GM19452 (cell line): ENCODE measurements at regions not wholly inside any gene's neighbourhood (a gene's known extent, or its start where the extent isn't known, plus 50 kb on each side); places are given as distances from the start of the nearest gene placed in this dataset.
"Not testable (repeated sequence)": the region's sequence is repeated elsewhere in the genome, so short reads cannot be mapped to it uniquely, and the experiment has no call there.

Source experiments
- ATAC-seq: cut with Tn5 transposase; IDR thresholded peaks from one replicate; pipeline ENCODE4 v1.9.1; 2021; ENCODE audit not compliant: unreplicated experiment

DNA sequence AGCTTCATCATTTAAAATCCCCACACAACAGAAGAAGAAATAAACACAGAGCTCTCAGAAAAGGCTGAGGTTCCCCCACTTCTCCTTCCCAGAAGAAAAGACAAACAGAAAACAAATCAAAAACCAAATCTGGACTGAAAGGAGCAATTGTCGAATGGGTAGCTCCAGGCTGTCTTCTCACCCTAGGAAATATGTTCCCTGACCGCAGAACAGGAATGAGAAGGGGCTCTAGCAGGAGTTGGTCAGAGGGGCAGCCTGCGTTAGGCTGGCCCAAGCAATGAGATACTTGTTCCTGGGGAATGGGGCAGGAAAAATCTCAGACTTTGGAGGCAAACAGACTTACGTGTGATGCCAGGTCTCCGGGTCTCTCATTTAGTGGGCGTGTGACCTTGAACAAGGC is 562.6 kb upstream of the CADM1 start:
- ATAC-seq = no peak

DNA sequence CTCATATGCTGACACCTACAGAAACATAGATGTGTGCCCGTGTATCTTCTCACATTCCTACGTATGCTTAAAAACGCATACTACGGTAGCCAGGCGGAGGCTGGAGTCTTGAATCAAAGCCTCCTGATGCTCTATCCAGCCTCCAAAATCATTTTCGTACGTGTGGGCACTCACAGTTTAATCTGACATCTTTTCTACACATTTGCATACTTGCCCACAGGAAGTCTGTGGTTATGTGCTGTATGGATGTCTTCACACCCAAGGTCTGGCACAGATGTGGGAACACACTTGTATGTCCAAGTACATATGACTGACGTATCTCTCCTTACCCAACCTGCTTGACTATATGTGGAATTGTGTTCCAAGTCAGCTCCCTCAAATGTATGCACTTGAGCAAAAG is 561.8 kb upstream of the CADM1 start:
- peak; percentile 60 for ATAC-seq

DNA sequence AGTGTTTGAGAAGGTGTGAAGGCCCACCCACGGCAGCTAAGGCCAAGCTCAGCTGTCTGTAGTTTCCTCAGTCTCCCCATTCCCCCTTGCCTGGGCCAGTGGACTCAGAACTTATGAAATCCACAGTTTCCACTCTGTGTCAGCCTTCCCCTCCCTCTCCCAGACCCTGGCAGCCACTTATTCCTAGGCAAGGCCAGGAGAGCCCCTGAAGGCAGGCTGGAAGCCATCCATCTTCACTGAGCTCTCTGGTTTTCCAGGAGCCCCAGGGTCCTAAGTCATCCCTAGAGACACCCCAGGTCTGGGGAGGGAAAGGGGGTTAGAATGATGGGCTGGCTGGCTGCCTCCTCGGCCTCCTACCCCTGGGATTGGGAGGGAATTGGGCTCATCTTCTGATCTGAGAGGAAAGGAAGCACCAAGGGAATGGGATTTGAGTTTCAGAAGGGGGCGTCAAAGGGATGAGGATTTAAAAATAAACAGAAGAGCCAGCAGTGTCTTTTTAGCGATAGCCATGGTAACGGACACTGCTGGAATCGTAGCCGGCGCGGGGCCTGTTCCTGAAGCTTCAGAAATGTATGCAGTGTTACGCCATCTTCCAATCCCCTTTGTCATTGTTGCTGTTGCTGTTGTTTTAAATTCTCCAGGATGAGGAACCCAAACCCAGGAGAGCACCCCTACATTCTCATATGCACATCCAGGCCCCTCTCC is 561.1 kb upstream of the CADM1 start:
- no peak for ATAC-seq

GRCh38 chr11:116062490-116063171 is 558.4 kb upstream of the CADM1 start:
- no peak for ATAC-seq

DNA sequence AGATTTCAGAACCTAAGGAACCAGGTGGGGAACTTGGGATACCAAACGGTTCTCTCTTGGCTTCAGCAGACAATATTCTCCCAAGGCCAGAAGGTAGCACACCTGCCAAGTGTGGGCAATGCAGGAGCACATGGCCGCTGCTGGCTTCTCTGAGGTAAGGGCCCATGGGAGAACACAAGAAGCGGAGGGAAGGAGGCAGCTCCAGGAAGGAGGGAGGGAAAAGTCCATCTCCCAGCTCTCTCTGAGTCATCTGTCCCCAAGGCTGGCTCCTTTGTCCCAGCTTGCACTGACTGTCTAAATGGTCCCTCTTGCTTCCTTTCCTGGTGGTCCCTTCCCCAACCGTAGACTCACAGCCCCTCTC is 557.9 kb upstream of the CADM1 start:
- no peak for ATAC-seq

DNA sequence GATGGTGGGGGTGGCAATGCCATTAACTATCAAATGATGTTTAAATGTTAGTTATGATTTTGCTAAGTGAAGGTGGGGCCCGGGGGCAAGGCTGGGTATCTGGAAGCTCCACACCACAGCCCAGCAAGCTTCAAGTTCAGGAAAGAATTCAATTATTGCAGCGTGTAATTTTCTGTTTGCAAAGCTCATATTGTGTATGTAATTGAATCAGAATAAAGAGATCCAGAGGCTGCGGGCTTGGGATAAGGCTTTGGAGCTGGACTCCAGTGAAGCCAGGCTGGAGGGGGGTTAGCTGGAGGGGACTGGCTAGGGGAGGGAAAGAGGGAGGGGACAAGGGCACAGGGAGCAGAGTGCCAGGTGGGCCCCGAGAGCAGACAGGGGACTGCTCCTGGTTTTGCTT is 557.1 kb upstream of the CADM1 start:
- ATAC-seq = no peak

DNA sequence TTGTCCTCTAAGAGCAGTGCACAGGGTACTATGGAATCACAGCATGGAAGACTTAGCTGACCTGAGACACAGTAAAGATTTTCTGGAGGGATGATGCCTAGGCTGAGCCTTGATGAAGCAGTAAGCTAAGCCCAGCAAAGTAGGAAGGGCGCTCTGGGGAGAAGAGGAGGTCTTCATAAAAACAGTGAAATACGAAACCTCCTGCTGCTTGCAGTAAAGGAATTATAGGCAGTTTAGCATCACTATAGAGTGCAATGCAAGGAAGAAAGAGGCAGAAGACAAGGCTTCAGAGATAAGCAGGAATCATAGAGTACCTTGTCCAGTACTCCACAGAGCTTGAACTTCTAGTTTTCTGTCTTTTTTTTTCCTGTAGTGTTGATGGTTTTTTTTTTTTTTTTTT is 555.7 kb upstream of the CADM1 start:
- no peak for ATAC-seq

DNA sequence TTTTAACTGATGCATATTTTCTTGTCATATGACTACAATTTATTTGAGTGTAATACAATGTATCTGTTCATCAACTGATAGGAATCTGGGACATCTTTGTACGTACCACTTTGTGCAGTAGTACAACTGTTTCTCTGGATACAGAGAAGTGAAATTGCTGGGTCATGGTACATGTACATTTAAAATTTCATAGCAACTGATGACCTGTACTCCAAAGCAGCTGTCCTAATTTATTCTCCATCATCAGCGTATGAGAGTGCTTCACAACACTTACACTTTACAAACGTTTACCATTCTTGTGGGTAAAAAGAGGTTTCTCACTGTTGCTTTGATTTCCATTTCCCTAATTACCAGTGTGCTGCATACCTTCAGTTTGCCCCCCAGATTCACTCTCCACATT is 552.8 kb upstream of the CADM1 start:
- ATAC-seq = no peak

DNA sequence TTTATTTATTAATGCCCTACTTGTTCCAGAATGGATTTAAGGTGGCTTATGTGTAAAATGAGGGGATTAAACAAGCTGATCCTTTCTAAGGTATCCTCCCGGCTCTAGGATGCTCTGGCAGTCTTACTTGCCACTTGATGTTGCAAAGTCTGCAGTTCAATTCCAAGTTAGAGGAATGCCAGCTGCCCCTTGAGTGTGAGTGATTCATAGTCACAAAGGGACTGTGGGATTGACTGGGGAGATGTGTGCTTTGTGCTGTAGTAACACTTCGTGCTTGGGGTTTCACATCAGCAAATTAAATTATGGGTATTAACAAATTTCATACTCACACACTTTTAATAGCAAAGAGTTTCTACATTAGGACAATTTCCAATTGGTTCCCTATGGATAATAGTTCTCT is 550.8 kb upstream of the CADM1 start:
- no peak for ATAC-seq

GRCh38 chr11:116053548-116053919 is 549.3 kb upstream of the CADM1 start:
- ATAC-seq = no peak

- no peak for ATAC-seq
Measured at GRCh38 chr11:116052603-116053547, 548.7 kb upstream of the CADM1 start.

- no peak for ATAC-seq
Measured at GRCh38 chr11:116051494-116051893, 547.3 kb upstream of the CADM1 start.

- ATAC-seq = no peak
Measured at GRCh38 chr11:116049383-116049782, 545.2 kb upstream of the CADM1 start.

- ATAC-seq = no peak
Measured at GRCh38 chr11:116046127-116046526, 541.9 kb upstream of the CADM1 start.

DNA sequence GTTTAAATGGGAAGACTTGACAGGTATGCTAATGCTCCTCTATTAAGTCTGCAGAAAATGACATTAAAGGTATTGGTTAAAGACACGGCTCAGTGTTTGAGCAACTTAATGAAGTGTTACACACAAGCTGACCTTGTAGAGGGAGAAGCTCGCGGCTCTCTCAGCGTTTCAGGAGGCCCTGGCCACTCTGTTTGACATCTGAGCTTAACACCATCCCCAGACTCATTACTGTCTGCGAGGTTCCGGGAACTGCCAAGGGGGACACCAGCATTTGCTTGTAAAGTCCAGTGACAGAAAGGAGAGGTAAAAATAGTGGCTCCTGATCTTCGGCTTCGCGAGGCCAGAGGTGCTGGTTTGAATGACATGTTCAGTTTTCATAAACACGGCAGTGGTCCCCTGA is 540.7 kb upstream of the CADM1 start:
- ATAC-seq = no peak

GRCh38 chr11:116044520-116044919 is 540.3 kb upstream of the CADM1 start:
- no peak for ATAC-seq

DNA sequence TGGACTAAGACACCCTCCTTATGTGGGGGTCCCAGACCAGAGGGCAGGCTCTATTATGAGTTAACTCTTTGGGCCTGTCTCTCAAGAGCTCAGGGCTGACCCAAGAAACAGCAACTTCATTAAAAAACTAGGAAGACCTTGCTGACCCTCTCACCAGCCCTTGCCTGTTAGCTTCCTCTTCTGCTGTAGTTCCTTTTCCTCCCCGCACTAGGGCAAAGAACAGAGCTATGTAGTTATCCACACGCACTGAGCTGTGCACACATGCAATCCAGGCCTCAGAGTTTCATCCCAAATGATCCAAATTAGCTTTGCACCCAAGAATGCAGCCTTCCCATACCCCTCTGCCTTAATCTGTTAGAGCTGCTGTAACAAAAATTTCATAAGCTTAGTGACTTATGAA is 539.6 kb upstream of the CADM1 start:
- no peak for ATAC-seq

DNA sequence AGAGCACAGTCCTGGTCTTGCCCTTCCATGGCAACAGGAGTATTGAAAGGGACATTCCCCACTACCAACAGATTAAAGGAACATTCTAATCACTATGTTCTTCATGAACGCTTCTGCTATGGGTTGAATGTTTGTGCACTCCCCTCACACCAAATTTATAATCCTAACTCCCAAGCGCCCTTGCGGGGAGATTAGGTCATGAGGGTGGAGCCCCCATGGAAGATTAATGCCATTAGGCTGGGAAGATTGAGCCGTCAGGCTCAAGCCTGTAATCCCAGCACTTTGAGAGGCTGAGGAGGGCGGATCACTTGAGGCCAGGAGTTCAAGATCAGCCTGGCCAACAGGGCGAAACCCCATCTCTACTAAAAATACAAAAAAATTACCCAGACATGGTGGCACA is 538.8 kb upstream of the CADM1 start:
- ATAC-seq = not testable (repeated sequence)

GRCh38 chr11:116042146-116042545 is 537.9 kb upstream of the CADM1 start:
- no peak for ATAC-seq

GRCh38 chr11:116037861-116038260 is 533.6 kb upstream of the CADM1 start:
- ATAC-seq = no peak

- ATAC-seq = no peak
Measured at GRCh38 chr11:116035977-116036376, 531.8 kb upstream of the CADM1 start.
